ENCODE measurements at regions not wholly inside any gene's neighbourhood (a gene's known extent, or its start where the extent isn't known, plus 50 kb on each side); places are given as distances from the start of the nearest gene placed in this dataset.

- TF ChIP-seq, protein P1, sequence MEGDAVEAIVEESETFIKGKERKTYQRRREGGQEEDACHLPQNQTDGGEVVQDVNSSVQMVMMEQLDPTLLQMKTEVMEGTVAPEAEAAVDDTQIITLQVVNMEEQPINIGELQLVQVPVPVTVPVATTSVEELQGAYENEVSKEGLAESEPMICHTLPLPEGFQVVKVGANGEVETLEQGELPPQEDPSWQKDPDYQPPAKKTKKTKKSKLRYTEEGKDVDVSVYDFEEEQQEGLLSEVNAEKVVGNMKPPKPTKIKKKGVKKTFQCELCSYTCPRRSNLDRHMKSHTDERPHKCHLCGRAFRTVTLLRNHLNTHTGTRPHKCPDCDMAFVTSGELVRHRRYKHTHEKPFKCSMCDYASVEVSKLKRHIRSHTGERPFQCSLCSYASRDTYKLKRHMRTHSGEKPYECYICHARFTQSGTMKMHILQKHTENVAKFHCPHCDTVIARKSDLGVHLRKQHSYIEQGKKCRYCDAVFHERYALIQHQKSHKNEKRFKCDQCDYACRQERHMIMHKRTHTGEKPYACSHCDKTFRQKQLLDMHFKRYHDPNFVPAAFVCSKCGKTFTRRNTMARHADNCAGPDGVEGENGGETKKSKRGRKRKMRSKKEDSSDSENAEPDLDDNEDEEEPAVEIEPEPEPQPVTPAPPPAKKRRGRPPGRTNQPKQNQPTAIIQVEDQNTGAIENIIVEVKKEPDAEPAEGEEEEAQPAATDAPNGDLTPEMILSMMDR (IDR thresholded peaks at IDR 0.05) = no peak
- TF ChIP-seq EP300 (IDR thresholded peaks at IDR 0.05) (no peak), POLR2AphosphoS5 (IDR thresholded peaks at IDR 0.05) (no peak), POLR2A (IDR thresholded peaks at IDR 0.05) (no peak)
Observed at GRCh38 chr7:25287291-25287690, 59.0 kb upstream of the NPVF start.

All from gastroesophageal sphincter (tissue), 3 donors.